GM18909 (cell line): ENCODE measurements at regions not wholly inside any gene's neighbourhood (a gene's known extent, or its start where the extent isn't known, plus 50 kb on each side); places are given as distances from the start of the nearest gene placed in this dataset.

Experiments
- ATAC-seq: cut with Tn5 transposase; IDR thresholded peaks from one replicate; pipeline ENCODE4 v1.9.1; 2021; ENCODE audit warnings: mild to moderate bottlenecking; ENCODE audit not compliant: unreplicated experiment, poor library complexity

DNA sequence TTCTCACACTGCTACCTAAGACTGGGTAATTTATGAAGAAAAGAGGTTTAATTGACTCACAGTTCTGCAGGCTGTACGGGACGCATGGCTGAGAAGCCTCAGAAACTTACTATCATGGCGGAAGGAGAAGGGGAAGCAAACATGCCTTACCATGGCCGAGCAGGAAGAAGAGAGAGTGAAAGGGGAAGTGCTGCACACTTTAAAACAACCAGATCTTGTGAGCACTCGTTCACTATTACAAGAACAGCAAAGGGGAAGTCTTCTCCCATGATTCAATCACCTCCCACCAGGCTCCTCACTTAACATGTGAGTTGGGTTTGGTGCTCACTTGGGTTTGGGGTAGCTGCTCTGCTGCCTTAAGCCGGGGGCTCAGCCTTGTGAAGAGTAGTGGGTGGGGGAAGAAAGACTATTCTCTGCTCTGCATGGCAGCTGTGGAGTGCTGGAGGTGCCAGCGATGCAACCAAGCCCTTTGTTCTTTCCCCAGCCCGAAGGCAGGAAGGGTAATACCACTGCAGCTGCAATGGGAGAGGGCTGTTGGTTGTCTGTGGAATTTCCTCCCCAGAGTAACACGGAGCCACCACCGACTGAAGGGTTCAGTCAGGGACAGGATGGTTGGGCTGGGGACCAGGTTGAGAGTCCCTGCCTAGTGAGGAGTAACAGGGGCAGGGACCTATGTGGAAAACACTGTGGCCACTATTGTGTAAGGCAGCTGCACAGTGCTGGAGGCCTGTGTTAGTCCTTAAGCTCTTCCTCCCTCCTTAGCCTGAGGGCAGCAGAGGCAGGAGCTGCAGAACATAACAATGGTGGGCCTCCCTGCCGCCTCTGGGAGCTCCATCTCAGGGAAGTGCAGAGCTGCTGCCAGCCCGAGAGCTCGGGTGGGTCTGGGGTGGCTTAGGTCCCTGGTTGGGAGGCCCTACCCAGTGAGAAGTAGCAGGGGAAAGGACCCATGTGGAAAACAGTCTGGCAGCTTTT lies 1262.5 kb downstream of the EFNB2 start:
- no peak for ATAC-seq

DNA sequence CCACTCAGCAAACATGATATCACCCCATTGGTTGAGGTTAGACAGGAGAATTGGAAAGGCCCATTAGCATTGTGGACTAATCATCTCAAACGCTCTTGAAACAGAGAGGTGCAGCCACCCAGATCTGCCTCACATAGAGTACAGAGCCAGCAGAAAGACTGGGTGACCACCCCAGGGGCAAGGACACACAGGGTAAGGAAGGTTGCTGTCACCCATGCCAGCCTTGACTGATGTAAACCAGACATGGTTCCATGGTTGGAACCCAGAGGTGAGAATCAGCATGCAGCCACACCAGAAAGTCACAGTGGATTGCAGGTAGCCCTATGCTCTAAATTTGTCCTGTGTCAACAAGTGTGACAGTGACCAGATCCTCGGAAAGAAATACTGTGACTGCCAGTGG lies 1268.8 kb downstream of the EFNB2 start:
- ATAC-seq = no peak

DNA sequence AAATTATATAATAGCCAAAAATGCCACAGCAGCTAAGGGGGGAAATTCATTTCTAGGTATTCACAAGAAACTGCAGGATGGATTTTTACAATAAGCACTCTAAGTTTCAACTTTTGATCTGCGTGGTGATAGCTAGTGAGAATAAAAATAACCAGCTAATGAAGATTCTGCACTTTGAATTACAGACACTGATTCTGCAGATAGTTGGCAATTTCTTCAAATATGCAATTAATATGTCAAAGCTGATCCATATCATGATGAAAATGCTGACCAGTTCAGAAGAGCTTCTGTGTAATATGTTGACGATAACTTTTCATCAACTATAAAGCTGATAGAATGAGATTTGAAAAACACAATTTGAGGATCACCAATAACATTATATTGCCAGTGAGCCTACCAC lies 1272.9 kb downstream of the EFNB2 start:
- no peak for ATAC-seq

DNA sequence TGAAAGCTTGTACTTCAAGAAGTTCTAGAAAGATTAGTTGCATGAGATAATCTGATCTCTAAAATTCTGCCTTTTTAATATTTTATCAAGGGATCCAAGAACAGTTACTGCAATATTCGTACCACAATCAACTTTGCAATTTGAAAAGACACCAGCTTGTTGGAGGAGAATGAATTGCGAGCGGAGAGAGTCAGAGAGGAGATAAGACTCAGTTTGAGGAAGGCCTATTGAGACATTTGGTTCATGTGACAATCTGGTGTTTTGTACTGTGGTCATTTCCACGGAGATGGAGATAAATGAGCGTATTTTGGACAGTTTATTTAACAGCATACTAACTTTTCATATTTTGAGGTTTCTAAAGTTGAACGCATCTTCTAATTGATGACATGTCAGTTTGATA lies 1276.0 kb downstream of the EFNB2 start:
- no peak for ATAC-seq

- ATAC-seq = no peak
Observed at GRCh38 chr13:105255472-105255871, 1280.0 kb downstream of the EFNB2 start.

- ATAC-seq = no peak
Observed at GRCh38 chr13:105251293-105251692, 1284.2 kb downstream of the EFNB2 start.

DNA sequence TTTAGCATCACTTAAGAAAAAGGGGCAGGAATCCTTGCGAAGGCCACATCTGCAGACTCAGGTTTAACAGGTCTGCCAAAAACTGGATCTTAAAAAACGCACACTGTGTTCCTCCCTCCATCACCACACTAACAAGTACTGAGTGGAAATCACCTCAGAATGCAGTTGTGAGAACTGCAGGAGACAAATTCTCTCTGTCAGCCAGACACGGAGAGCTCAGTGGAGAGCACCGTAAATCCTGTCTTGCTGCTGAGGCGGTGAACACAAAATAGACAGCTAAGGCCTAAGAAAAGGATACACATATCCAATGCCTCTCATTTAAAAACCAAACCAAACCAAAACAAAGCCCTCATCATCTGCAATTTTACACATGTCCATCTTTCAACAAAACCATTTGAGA lies 1287.6 kb downstream of the EFNB2 start:
- no peak for ATAC-seq

DNA sequence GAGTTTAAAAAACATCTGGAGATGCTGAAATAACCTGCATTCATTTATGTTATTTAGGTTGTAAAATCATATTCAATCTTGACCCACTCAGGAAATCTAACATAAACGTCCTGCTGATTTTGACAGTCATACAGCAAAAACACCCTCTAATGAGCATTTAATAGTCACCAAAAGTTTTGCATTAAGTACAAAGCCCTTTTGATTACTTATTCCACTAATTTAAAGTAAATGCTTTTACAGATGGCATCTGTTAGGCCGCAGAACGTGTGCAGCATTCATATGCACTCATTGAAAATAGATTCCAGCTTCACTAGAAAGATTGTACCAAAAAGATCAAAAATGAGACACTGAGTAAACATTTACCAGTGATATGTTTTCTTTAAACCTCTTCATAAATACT lies 1295.1 kb downstream of the EFNB2 start:
- no peak for ATAC-seq

- ATAC-seq = no peak
Observed at GRCh38 chr13:105232439-105232838, 1303.0 kb downstream of the EFNB2 start.

- ATAC-seq = no peak
Observed at GRCh38 chr13:105232006-105232405, 1303.5 kb downstream of the EFNB2 start.

DNA sequence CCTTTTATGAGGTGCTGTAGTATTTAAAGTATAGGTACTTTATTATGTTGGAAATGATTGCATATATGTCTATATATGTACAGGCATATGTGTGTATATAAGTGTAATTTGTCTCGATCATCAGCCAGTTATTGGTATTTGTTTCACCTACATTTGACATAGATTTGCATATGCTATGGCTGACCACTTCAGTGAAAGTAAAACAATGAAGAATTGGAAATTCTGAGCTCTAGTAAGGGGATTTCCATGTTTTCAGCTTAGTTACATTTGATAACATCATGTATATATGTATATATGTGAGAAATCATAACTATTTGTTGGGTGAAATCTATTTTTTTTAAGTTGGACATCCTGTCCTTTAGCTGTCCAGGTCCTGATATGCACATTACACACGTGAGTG lies 1303.9 kb downstream of the EFNB2 start:
- no peak for ATAC-seq

DNA sequence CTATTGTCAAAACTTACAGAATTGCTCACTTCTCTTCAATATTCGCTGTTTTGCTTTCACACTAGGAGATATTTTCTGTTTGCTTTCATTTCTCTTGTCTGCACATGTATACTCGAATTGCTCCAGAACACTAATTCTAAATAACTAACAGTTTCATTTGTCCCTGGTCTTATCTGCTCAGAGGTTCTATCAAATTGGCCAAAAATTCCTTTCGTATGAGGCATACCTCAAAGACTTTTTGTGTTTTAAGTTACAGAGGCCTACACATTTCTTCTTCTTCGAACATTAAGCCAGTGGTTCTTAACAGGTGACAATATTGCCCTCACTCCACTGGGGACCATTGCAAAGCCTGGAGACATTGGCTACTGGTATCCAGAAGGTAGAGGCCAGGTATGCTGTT lies 1314.6 kb downstream of the EFNB2 start:
- no peak for ATAC-seq

DNA sequence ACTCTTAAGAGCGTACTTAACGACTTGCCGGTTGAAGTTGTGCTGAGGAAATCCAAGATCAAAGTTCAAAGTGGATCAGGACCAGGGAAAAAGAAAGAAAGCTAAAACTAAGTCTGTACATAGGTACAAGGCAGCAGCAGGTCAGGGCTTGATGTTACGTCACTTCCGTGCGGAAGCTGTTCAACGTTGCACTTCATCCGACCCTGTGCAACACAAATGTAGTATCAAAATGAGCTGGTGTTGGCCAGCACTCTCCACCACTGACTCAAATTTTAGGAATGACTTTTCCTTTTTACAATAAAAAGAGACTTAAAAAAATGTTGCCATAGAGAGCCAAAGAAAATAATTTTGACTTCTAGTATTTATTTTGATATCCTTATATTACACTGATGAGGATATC lies 1315.4 kb downstream of the EFNB2 start:
- no peak for ATAC-seq

GRCh38 chr13:105219651-105220050 lies 1315.8 kb downstream of the EFNB2 start:
- ATAC-seq = no peak

DNA sequence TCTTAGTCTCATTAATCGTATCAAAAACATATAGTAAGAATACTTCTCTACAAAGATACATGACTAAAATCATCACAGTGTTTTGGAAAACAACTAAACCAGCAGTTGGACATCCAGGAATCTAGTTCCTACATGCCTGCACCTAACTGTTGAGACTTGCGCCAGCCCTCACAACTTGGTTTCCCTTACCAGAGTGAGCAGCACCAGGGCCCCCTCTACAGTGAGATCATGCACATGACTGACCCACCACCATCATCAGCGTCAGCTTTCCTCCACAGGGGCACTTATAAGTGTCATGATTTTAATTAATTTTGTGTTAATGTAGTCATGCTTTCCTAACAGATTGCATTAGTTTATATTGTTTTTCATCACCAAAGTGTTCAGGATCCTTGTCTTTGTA lies 1322.0 kb downstream of the EFNB2 start:
- no peak for ATAC-seq

GRCh38 chr13:105207572-105208293 lies 1327.7 kb downstream of the EFNB2 start:
- ATAC-seq = no peak

GRCh38 chr13:105202354-105202753 lies 1333.1 kb downstream of the EFNB2 start:
- ATAC-seq = no peak

DNA sequence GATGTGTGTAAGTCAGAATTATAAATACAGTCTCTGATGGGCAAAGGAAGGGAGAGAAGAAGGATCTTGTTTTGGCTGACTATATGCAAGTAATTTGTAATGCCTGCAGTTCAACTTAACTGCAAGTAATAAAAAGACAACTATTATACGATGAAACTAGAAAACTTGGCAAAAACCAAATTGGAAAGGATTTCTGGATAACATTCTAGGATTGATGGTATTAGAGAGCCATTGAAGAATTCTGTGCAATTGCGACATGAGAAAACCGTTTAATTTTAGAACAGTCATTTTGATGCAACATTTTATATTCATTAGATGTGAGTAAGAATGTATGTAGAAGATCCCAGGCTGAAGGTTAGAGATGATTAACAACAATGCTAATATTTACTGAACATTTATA lies 1334.1 kb downstream of the EFNB2 start:
- no peak for ATAC-seq

GRCh38 chr13:105200181-105200580 lies 1335.3 kb downstream of the EFNB2 start:
- no peak for ATAC-seq

GRCh38 chr13:105196052-105196451 lies 1339.4 kb downstream of the EFNB2 start:
- ATAC-seq = no peak

GRCh38 chr13:105193026-105193425 lies 1342.4 kb downstream of the EFNB2 start:
- no peak for ATAC-seq

DNA sequence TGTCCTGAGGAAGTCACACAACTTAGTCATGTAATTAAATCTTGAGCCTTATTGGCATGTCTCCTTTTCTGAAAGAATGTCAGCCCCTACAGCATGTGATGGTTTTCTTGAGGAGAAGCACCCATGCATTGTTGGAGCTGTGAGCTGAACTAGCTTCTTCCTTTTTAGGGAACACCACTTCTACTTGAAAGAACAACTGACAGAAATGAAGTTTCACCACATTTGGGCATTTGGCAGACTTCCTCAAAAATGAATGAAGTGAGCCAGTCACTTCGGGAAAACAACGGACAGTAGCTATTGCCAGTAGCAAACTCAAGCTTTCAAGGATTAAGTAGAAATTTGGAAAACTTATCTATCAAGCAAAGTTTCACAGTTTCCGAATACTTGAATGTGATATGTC lies 1351.3 kb downstream of the EFNB2 start:
- ATAC-seq = no peak
